LNCaP clone FGC (cell line): ENCODE measurements at regions not wholly inside any gene's neighbourhood (a gene's known extent, or its start where the extent isn't known, plus 50 kb on each side); places are given as distances from the start of the nearest gene placed in this dataset.
A peak's percentile ranks its signal among the peaks of the same experiment; 100 is the strongest.

ENCODE experiments used
- DNase-seq: peaks from one replicate; pipeline ENCODE4 v3.0.0-alpha.2; 2011; ENCODE audit warnings: low read depth
- H3K4me3 ChIP-seq: 2 replicates; pipeline ENCODE4 v1.5.1; 2011; ENCODE audit warnings: mild to moderate bottlenecking, low read depth, low read length, control low read depth
- TF ChIP-seq, protein P1 (sequence below): IDR thresholded peaks from 2 replicates; pipeline ENCODE4 v1.5.1; 2012; ENCODE audit warnings: mild to moderate bottlenecking; ENCODE audit not compliant: control insufficient read depth, insufficient read depth; ENCODE audit errors: extremely low read depth

DNA sequence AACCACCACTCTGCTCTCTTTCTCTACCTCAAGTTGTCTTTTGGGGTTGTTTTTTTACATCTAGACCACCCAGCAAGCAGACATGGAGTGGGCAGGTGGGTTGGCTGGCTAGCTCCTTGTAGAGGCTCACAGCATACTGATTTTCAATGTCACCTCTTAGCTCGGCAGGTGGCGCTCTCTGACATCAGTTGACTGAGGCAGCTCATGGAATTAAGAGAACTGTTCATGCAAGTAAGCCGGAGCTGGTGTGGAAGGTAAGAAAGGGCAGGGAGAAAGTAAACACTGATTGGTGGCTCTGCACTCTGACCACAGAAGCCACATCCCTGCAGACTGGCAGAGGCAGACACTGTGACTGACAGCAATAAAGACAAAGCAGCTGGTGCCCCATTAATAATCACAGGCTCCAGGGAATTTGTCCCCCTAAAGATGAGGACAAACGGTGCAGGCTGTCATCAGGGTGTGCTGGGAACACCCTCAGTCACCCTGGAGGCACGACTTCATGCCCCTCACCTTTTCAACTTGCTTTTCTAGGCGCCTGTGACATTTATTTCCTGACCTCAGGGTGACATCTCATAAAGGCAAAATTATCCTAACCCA lies 226.8 kb downstream of the LMX1A start:
- TF ChIP-seq, protein P1, sequence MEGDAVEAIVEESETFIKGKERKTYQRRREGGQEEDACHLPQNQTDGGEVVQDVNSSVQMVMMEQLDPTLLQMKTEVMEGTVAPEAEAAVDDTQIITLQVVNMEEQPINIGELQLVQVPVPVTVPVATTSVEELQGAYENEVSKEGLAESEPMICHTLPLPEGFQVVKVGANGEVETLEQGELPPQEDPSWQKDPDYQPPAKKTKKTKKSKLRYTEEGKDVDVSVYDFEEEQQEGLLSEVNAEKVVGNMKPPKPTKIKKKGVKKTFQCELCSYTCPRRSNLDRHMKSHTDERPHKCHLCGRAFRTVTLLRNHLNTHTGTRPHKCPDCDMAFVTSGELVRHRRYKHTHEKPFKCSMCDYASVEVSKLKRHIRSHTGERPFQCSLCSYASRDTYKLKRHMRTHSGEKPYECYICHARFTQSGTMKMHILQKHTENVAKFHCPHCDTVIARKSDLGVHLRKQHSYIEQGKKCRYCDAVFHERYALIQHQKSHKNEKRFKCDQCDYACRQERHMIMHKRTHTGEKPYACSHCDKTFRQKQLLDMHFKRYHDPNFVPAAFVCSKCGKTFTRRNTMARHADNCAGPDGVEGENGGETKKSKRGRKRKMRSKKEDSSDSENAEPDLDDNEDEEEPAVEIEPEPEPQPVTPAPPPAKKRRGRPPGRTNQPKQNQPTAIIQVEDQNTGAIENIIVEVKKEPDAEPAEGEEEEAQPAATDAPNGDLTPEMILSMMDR: peak; percentile 94
- DNase-seq: peak; percentile 26
- no peak overlapping the region for H3K4me3 ChIP-seq

DNA sequence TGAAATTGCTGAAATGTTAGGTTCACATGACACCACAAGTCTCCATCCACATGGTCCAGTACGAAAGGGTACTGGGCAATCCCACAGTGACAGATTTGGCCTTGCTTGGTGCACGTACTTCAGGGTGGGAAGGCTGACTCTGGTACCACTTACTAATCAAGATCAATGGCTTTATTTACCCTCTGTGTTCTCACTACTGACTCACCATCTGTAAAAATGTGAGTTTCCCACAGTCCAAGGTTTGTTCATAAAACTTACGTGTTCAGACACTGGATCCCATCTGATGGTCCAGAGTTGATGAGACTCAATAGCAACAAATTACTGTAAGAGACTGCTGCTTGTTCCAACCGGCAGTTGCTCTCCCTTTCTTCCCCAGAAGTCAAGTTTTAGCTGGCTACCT lies 231.7 kb downstream of the LMX1A start:
- TF ChIP-seq, protein P1: no peak
- no peak overlapping the region for H3K4me3 ChIP-seq
- DNase-seq: no peak

DNA sequence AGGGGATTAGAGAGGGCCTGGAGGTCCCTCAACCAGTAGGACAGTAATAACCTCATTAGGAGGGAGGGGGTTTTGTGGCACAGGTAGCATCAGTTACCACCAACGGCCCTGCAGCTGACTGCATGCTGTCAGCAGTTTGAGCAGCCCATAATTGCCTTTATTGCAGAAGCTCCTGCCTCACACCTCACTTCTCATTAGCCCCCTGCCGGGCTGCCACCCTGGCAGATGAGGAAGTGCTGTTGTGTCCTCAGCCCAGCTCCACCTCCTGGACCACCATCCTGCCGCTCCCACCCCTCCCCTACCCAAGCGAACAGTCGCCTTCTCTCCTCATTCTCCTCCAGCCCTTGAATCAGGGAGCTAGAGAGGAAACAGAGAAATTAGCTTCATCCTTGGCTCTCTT lies 237.4 kb downstream of the LMX1A start:
- TF ChIP-seq, protein P1: no peak
- DNase-seq: no peak
- H3K4me3 ChIP-seq: no peak overlapping the region

- TF ChIP-seq, protein P1: no peak
- no peak overlapping the region for H3K4me3 ChIP-seq
- DNase-seq: no peak
These were observed 239.0 kb downstream of the LMX1A start for GRCh38 chr1:165117482-165117881.

GRCh38 chr1:165116732-165117131 lies 239.8 kb downstream of the LMX1A start:
- H3K4me3 ChIP-seq: no peak overlapping the region
- no peak for DNase-seq
- TF ChIP-seq, protein P1: no peak

DNA sequence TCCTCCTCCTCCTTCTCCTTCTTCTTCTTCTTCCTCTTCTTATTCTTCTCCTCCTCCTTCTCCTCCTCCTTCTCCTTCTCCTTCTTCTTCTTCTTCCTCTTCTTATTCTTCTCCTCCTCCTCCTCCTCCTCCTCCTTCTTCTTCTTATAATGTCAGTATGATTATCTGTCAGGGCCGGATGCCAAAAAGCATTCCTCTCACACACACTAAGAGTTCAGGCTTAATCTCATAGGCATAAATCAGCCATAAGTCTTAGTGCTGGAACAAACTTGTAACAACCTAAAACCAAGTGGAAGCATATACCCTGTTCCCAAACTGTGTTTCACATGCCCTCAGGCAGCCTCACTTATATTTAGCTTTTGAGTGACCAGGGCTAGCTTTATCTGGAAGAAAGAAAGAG lies 240.3 kb downstream of the LMX1A start:
- no peak overlapping the region for H3K4me3 ChIP-seq
- DNase-seq: no peak
- TF ChIP-seq, protein P1: no peak

- no peak overlapping the region for H3K4me3 ChIP-seq
- TF ChIP-seq, protein P1: no peak
- DNase-seq: no peak
These were observed 241.6 kb downstream of the LMX1A start for GRCh38 chr1:165114889-165115285.
